Stimulated activated CD4-positive, alpha-beta T cell treated with anti-CD3 and anti-CD28 coated beads, TNF-alpha, amount 100 ng/mL, for 24 hours (primary cell): ENCODE measurements at regions not wholly inside any gene's neighbourhood (a gene's known extent, or its start where the extent isn't known, plus 50 kb on each side); places are given as distances from the start of the nearest gene placed in this dataset.
"Not testable (repeated sequence)": the region's sequence is repeated elsewhere in the genome, so short reads cannot be mapped to it uniquely, and the experiment has no call there.

Experiments used
- DNase-seq, 3 experiments: peaks; one replicate each; pipeline ENCODE4 v3.0.0-alpha.2; 2020; ENCODE audit warnings: low read depth in 3 of 3

DNA sequence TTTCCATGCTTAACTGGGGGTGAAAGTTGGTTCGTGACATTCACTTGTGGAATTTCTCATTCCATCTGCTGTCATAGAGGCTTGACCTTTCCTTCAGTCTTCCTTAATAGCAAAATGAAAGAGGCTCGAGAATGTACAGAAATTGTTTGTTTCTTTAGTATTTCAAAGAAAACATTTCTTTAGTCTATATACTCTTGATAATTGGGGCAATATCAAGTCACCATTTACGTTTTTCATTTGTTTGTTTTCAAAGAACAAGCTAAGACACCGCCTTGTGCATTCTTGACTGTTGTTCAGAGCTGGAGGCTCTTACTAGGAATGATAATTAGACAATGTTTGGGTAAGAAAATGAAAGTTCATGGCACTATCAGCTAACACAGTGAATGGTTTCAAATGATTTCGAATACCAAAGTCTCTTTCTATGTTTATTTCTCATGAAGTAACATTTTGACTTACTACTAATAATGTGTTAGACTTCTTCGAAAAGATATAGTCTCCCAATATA, 835.4 kb downstream of the SEMA5A start:
- DNase-seq: no peak

DNA sequence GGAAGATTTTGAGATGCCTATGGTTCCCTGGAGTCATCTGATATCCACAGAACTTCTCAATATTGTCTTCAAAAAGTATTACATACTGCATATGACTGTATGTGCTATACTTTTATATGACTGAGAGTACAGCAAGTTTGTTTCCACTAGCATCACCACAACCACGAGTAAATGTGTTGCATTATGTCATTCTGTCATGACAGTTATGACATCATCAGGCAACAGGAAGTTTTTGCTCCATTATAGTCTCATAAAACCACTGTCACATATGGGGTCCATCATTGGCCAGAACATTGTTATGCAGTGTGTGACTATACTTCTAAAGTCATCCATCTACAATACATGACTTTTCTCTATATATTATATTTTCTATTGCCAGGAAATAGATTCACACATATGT, 831.7 kb downstream of the SEMA5A start:
- DNase-seq: no peak

DNA sequence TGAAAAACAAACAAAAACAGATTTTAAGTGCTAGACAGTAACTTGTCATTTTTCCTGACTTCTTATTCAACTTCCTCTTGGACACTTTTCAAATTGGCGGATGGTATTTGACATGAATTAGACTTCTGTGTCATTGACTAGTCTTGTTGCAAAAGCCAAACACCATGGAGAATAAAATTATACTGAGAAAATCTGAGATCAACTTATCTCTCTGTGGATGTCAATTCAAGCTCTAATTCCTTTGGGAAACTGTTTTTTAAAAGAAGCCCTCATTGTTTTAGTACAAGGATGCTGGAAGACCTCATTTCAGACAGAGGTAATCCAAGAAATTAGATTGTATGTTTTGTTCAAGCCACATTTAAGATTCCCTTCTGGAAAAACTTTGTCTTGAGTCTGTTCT, 831.0 kb downstream of the SEMA5A start:
- no peak for DNase-seq

DNA sequence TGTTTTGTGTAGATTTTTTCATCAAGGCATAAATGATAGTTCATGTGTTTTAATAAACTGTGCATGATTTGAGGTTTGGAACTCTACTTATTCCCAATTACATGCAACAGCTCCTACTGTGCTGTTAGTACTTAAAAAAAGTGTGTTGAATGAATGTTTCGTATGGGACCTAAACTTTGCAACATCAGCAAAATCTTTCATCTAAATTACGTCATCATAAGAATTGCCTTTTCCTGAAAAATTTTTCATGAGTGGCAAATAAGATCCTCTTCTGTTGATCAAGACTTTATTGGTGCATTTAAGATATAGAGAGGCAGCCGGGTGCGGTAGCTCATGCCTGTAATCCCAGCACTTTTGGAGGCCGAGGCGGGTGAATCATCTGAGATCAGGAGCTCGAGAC, 826.1 kb downstream of the SEMA5A start:
- no peak for DNase-seq

DNA sequence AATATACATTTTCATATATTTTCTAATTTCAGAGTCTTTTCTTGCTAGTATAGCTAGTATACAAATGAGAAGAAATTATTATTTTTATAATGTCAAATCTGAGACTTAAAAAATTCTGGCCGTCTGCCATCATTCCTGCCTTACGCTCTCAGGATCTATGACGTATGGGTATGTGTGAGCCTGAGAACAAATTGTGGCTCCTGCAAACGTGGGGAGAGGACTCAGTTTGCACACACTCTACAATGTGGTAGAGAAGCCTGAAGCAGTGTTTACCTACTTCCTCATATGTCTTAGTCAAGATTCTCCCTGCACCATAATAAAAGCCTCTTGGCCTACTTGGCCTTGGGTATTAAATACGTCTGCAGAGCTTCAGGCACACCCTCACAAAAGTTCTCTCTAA, 825.4 kb downstream of the SEMA5A start:
- DNase-seq: no peak

DNA sequence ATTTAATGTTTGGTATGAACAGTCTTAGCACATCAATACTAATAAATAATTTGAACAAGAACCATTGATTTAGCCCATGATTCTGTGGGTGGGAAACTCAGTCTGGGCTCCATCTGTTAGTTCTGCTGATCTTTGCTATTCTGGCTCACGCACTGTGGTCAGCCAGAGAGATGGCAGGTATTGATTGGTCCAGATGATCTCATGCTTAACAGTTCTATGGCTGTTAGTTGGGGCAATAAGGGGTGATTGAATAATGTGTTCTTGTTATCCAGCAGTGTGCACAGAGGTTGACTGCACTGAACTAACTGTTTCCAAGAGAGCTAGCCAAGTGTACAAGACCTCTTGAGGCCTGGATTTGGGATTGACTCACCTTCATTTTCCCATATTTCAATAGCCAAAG, 824.3 kb downstream of the SEMA5A start:
- DNase-seq: no peak

DNA sequence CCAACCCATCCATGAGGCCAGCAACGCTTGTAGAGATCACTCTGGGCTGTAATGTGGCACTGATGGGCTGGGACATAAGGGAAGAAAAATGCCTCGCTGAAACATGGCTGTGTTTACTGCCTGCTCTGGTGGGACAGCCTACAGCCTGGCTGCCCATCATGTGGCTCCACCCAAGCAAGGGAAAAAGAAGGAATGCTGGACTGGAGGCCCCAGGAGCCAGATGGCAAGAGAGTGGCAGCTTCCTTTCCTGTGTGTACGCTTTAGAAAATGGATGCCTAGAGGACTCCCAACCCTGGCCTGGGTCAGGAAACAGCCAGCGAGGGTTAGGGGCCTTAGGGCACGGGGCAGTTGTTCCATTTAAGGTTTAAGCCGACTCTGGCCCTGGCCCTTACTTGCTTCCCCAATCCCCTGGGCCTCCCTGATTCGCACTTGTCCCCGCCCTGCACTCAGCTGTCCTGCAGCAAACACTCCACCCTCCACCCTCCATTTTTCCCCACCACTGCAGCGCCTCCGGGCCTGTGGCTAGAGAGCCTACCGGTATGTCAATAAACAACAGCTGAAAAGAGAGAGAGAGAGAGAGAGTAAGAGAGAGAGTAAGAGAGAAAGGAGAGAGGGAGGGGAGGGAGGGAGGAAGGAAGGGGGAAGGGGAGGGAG, 819.4 kb downstream of the SEMA5A start:
- DNase-seq: no peak

DNA sequence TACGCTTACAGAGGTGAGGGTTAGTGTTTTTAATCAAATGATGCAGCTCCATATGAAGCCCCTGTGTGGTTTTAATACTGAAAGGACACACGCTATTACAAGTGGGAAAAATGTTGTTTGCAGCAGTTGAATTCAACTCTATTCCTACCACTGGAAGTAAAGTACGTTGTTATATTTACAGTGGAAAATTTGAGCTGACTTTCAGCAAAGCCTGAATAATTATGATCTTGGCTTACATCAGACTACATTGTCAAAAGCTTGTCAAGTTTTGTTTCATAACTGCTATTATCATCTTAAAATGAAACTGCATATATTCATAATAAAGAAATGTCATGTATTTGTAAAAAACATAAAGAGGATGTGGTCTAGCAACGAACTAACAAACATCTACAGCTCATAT, 818.5 kb downstream of the SEMA5A start:
- no peak for DNase-seq

DNA sequence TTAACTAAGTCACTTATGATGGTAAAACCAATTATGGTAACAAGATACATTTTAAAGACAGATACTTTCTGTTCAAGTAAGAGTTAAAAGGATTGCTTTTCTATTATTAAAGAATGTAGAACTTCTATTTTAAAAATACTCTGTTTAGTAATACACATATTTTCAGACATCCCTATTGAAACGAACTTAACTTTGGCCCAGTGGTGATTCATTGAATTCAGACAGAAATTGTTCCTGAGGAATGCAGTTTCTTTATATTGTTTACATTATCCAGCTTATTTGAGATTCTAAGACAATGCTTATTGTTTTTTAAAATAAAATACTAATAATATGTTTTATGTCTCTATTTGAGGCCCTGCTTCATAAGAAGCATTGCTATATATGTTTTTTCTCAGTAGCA, 816.4 kb downstream of the SEMA5A start:
- DNase-seq: no peak

DNA sequence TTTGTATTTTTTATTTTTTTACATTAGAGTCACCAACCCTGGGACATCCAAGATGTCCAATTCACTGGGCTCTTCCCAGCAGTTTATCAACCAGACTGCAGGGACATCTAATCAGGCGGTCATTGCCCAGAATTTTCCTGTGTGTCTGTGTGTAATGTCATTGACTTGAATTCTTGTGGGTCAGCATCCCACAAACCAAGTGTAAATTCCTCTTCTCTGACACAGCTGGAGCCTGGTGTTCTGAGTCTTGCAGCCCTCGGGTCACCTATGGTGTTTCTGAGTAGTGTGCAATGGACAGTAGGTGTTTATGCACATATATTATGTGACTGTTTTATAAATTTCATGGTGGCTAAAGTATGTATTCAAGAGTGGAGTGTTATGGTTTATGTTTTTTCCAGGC, 815.7 kb downstream of the SEMA5A start:
- no peak for DNase-seq

DNA sequence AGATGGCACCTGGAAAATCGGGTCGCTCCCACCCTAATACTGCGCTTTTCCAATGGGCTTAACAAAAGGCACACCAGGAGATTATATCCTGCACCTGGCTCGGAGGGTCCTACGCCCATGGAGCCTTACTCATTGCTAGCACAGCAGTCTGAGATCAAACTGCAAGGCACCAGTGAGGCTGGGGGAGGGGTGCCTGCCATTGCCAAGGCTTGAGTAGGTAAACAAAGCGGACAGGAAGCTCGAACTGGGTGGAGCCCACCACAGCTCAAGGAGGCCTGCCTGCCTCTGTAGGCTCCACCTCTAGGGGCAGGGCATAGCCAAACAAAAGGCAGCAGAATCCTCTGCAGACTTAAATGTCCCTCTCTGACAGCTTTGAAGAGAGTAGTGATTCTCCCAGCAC, 814.8 kb downstream of the SEMA5A start:
- not testable (repeated sequence) for DNase-seq

DNA sequence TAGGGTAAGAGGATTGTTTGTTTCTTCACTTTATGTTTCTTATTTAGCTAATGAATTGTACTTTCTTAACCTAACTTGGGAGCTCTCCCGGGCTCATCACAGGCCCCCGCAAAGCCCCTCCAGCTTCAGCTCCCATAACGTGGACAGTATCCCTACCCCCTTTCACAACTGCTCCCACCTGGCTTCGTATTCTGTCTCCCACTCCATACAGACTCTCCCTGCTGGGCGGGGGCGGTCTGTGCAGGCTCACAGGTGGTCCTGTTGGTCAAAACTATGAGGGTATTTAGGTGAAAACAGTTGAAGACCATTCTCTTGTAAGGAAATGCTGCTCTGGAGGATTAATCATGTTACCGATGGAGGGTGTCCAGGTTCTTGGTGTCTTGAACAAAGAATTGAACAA, 805.3 kb downstream of the SEMA5A start:
- DNase-seq: no peak

DNA sequence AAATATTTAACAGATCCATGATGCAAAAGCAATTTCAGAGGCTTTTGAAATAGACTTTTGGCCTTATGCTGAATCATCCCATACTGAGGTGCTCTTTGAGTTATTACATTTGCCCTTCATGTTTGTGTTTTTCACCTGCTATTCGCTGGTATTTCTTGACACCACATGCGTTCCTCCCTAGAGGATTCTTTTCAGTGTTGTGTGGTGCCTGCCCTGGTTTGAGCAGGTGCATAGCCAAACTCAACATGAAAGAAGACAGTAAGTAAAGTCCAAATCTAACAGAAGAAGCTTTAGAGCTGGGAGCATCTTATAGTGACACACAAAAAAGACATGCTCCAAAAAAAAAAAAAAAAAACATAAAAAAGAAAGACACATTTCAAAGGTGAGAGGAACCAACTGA, 796.3 kb downstream of the SEMA5A start:
- no peak for DNase-seq

DNA sequence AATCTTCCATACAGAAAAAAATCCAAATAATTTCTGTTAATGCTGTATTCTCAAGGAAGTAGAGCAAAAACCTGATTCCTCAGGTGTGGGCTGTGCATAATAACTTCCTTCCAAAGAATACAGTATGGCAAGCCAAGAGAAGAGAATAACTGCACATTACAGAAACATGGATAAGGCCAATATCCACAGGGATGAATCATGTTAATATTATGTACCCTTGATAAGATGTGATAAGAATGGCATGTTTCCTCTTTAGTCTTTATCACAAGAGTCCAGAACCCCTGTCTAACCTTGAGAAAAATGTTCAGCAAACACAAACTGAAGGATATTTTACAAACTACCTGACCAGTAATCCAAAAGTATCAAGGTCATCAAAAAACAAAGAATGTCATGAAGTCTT, 795.8 kb downstream of the SEMA5A start:
- DNase-seq: no peak

DNA sequence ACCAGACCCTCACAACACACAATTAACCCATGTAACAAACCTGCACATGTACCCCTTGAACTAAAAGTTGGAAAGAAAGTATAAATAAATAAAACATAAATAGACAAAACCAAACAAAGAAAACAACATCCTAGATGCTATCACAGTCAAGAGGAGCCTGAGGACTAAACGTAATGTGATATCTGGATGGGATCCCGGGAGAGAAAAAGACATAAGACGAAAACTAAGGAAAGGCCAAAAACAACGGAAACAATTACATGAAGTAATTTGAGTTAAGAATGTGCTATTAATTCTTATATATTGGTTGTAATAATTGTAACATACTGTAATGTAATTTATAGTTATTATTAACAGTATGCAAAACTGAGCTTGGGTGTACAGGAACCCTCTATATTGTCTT, 793.9 kb downstream of the SEMA5A start:
- no peak for DNase-seq

DNA sequence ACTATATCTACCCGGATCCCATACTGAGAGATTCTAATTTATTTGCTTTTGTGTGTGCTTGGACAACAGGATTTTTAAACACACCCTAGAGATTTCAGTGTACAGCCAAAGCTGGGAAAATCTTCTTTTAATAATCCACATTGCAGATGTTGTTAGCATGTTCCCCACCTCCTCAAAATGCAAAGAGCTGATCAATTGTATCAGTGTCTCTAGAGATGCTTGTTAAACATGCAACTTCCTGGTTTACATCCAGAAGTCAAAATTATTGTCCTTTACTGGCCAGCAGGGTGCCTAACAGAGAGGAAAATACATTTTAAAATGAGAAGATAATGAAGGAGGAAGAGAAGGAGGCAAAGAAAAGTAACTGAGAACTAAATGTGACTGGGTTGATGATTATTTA, 793.3 kb downstream of the SEMA5A start:
- DNase-seq: no peak

DNA sequence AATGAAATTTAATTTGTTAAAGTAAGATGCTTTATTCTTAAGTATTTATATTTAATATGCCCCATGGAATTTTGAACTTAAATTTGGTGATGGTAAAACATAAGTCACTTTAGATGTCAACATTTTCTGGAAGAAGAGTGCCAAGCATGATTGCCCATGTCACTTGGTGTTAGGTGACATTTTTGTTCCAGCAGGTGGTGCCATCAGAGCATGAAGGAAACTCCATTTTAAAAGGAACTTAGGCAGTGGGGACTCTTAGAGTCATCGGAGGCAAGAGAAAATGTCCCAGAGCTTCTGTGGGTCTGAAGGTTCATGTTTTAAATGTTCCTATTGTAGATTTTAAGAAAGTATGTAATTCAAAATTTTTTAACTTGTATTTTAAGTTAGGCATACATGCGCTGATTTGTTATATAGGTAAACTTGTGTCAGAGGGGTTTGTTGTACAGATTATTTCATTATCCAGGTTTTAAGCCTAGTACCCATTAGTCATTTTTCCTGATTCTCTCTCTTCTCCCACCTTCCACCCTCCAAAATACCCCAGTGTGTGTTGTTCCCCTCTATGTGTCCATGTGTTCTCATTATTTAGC, 789.3 kb downstream of the SEMA5A start:
- DNase-seq: no peak

DNA sequence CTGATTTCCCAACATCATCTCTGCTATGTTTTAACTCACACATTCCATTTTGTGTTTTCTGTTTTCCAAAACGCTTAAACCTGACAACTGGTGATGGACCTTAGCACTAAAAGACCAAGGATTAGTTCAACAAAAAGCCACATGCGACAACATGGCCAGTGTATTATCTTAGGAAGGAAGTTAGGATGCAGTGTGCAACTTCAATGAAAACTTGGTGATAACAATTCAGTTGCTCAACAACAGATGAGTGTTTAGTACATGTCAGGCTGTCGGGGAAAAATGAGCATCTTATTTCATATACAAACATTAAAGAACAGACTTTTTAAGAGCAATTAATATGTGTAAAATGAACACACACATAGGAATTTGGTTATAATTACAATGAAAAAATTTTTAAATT, 780.0 kb downstream of the SEMA5A start:
- DNase-seq: no peak

DNA sequence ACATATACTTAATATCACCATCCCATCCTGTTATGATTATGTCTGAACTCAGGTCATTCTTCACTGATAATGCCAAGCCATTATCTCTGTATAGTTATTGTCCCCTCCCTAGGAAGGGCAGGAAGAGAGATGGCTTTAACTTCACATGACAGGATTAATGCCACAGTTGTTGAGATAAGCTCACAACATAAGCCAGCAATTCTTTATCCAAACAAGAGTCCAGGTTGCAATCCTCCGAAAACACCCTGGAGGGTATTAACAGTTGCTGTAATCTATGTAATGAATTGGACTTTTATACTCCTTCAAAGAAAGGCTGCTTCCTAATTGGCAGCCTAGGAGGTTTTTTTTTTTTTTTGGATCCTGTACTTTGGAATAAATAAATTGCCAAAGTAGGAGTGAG, 779.4 kb downstream of the SEMA5A start:
- no peak for DNase-seq

DNA sequence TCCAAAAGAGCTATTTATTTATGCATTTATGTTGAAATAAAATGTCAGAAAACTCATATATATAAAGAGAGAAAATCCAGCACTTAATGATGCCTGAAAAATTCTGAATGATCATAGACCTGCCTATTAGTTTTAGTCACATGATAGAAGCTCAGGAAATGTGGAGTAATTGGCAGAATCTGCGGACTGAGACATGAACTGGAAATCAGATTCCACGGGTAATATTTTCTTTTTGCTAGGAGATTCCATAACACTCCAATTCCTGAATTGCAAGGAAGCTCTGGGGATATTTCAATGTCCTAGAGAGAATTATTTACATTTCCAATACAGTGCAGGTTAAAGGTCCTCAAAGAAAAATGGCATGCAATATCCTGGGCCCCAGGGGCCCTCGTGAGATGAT, 778.8 kb downstream of the SEMA5A start:
- DNase-seq: no peak

DNA sequence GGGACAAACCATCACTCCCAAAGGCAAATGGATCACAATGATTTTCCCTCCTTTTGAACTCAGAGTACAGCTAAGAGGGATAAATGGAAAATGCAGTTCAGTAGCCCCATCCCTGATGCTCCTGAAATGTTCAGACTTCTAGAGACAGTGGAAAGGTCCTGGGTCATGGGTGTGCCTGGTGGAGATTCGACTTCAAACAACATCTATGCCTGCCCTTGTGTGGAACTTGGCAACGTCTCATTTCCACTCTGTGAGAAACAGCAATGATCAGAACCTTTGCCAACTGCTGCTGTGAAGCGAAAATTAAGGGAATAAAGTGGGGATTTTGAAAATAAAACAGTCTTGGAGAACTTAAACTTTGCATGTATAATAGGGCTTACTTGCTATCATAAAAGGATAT, 778.1 kb downstream of the SEMA5A start:
- DNase-seq: no peak

DNA sequence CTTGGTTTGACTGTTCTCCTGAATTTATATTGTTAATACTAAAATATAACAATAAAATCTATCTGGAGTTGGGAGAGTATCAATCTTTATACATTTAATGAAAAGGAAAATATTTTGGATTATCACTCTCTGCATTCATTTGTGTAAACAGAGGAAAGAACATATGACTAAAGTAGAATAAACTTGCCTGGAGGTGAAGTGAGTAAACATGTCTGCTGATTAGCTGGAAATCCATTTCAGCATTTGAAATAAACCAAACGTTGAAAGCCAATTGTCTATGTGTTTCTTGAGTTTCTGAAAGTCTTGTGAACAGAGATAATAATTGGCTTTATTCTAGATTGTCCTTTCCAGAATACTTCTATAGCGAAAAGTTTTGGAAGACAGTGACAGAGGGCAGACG, 776.2 kb downstream of the SEMA5A start:
- no peak for DNase-seq

DNA sequence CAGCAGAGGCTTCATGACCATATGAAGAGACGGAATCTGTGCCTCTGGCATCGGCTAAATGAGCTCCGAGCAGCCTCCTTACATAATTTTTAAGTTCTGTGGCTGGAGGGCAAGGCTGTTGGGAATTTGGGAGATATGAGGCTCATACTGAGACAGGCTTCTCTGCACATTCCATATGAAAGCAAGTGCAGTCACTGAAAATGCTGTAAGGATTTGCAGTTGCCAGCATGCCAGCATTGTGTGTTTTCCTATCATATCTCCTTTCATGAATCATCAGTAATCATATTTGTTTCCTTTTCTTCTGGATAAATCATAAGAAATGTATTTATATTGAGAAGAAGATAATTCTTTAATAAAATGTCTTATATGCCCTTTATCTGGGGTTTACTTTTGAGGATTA, 775.4 kb downstream of the SEMA5A start:
- DNase-seq: no peak

DNA sequence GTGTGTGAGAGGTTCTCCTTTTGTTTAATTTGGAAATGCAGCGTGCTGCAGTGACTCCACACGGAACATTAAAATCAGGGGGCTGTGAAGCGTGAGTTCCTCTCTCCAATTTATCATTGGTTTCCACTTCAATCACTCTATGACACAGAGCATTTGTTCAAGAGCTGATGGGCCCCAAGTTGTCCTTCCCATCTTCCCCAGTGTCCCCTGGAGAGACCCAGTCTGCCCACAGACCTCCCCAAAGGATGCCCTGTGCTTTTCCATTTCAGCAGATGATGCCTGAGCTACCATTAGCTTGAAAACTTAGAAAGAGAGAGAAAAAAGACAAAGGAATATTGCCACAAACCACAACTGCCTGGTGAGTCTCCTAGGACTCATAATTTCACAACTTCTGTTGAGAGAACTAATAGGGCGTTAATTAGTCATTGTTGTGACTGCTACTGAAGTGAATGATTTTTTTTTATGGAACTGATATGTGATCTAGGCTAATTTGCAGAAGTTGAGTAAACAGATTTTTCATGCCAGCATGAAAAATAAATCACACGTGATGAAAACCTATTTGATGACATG, 772.7 kb downstream of the SEMA5A start:
- no peak for DNase-seq
